ENCODE measurements at regions not wholly inside any gene's neighbourhood (a gene's known extent, or its start where the extent isn't known, plus 50 kb on each side); places are given as distances from the start of the nearest gene placed in this dataset.
A peak's percentile ranks its signal among the peaks of the same experiment; 100 is the strongest.

- Histone ChIP-seq H2BK5ac (ENCODE audit: low read length) (no peak overlapping the region), H4K5ac (ENCODE audit: low read length) (no peak overlapping the region), H3K36me3 (ENCODE audit: control insufficient read depth, insufficient read depth, low read length) (no peaks in the 10 kb centered on the region), H3K23ac (ENCODE audit: low read length) (no peak overlapping the region), H3K27me3 (ENCODE audit: insufficient read depth, low read length, poor library complexity) (no peaks in the 10 kb centered on the region), H3K4ac (ENCODE audit: low read depth, low read length) (no peak overlapping the region), H3K27ac (ENCODE audit: low read depth, low read length) (no peak overlapping the region), H3K18ac (ENCODE audit: low read length) (no peak overlapping the region), H3K79me2 (ENCODE audit: control insufficient read depth, insufficient read depth, low read length) (no peaks in the 10 kb centered on the region), H3K9ac (ENCODE audit: low read length) (no peak overlapping the region), H3K56ac (ENCODE audit: low read length) (no peak overlapping the region), H2AK5ac (ENCODE audit: low read length) (no peak overlapping the region), H4K8ac (ENCODE audit: low read depth, low read length) (no peak overlapping the region), H3K4me2 (ENCODE audit: low read length) (no peak overlapping the region), H3K79me1 (ENCODE audit: low read length) (no peaks in the 10 kb centered on the region), H3K4me1 (ENCODE audit: control insufficient read depth, low read depth, low read length) (no peaks in the 10 kb centered on the region), H3K4me3 (ENCODE audit: low read length) (no peak overlapping the region), H2BK15ac (replicated peaks; ENCODE audit: low read depth) (no peak overlapping the region), H2BK120ac (ENCODE audit: low read depth, low read length) (no peak overlapping the region)
- no CpG with 5 or more reads among the region's 3 CpGs for WGBS (ENCODE audit: extremely low coverage, insufficient coverage, low lambda C conversion rate)
- no peak for DNase-seq
Measured at GRCh38 chr6:95071464-95071863, 505.9 kb upstream of the MANEA start.

- no peak overlapping the region for H3K56ac ChIP-seq (ENCODE audit: low read length)
- H4K8ac ChIP-seq (ENCODE audit: low read depth, low read length): no peak overlapping the region
- no peak overlapping the region for H3K18ac ChIP-seq (ENCODE audit: low read length)
- no peak overlapping the region for H3K4ac ChIP-seq (ENCODE audit: low read depth, low read length)
- no peaks in the 10 kb centered on the region for H3K36me3 ChIP-seq (ENCODE audit: control insufficient read depth, insufficient read depth, low read length)
- no peak overlapping the region for H2BK5ac ChIP-seq (ENCODE audit: low read length)
- no peak overlapping the region for H2BK15ac ChIP-seq (replicated peaks; ENCODE audit: low read depth)
- H3K4me1 ChIP-seq (ENCODE audit: control insufficient read depth, low read depth, low read length): no peaks in the 10 kb centered on the region
- H2AK5ac ChIP-seq (ENCODE audit: low read length): no peak overlapping the region
- H3K79me2 ChIP-seq (ENCODE audit: control insufficient read depth, insufficient read depth, low read length): no peaks in the 10 kb centered on the region
- H3K4me2 ChIP-seq (ENCODE audit: low read length): no peak overlapping the region
- WGBS (ENCODE audit: extremely low coverage, insufficient coverage, low lambda C conversion rate): no CpG with 5 or more reads among the region's 1 CpG
- no peak overlapping the region for H2BK120ac ChIP-seq (ENCODE audit: low read depth, low read length)
- no peaks in the 10 kb centered on the region for H3K79me1 ChIP-seq (ENCODE audit: low read length)
- no peaks in the 10 kb centered on the region for H3K27me3 ChIP-seq (ENCODE audit: insufficient read depth, low read length, poor library complexity)
- H3K4me3 ChIP-seq (ENCODE audit: low read length): no peak overlapping the region
- no peak overlapping the region for H3K27ac ChIP-seq (ENCODE audit: low read depth, low read length)
- H4K5ac ChIP-seq (ENCODE audit: low read length): no peak overlapping the region
- DNase-seq: peak; percentile 10
- H3K9ac ChIP-seq (ENCODE audit: low read length): no peak overlapping the region
- no peak overlapping the region for H3K23ac ChIP-seq (ENCODE audit: low read length)
Measured at GRCh38 chr6:95078457-95078856, 498.9 kb upstream of the MANEA start.

GRCh38 chr6:95081231-95081630 is 496.1 kb upstream of the MANEA start:
- no peak for DNase-seq
- Histone ChIP-seq H3K79me2 (ENCODE audit: control insufficient read depth, insufficient read depth, low read length) (no peaks in the 10 kb centered on the region), H3K4ac (ENCODE audit: low read depth, low read length) (no peak overlapping the region), H4K8ac (ENCODE audit: low read depth, low read length) (no peak overlapping the region), H3K56ac (ENCODE audit: low read length) (no peak overlapping the region), H3K18ac (ENCODE audit: low read length) (no peak overlapping the region), H3K4me1 (ENCODE audit: control insufficient read depth, low read depth, low read length) (no peaks in the 10 kb centered on the region), H3K27ac (ENCODE audit: low read depth, low read length) (no peak overlapping the region), H2BK15ac (replicated peaks; ENCODE audit: low read depth) (no peak overlapping the region), H3K79me1 (ENCODE audit: low read length) (no peaks in the 10 kb centered on the region), H3K4me3 (ENCODE audit: low read length) (no peak overlapping the region), H2BK120ac (ENCODE audit: low read depth, low read length) (no peak overlapping the region), H2BK5ac (ENCODE audit: low read length) (no peak overlapping the region), H3K9ac (ENCODE audit: low read length) (no peak overlapping the region), H3K4me2 (ENCODE audit: low read length) (no peak overlapping the region), H3K23ac (ENCODE audit: low read length) (no peak overlapping the region), H2AK5ac (ENCODE audit: low read length) (no peak overlapping the region), H4K5ac (ENCODE audit: low read length) (no peak overlapping the region), H3K36me3 (ENCODE audit: control insufficient read depth, insufficient read depth, low read length) (no peaks in the 10 kb centered on the region), H3K27me3 (ENCODE audit: insufficient read depth, low read length, poor library complexity) (no peaks in the 10 kb centered on the region)
- no CpG with 5 or more reads among the region's 2 CpGs for WGBS (ENCODE audit: extremely low coverage, insufficient coverage, low lambda C conversion rate)

- no peaks in the 10 kb centered on the region for H3K27me3 ChIP-seq (ENCODE audit: insufficient read depth, low read length, poor library complexity)
- H3K4me1 ChIP-seq (ENCODE audit: control insufficient read depth, low read depth, low read length): no peaks in the 10 kb centered on the region
- DNase-seq: no peak
- H2BK120ac ChIP-seq (ENCODE audit: low read depth, low read length): no peak overlapping the region
- no peak overlapping the region for H3K27ac ChIP-seq (ENCODE audit: low read depth, low read length)
- WGBS (ENCODE audit: extremely low coverage, insufficient coverage, low lambda C conversion rate): no CpG with 5 or more reads among the region's 2 CpGs
- no peak overlapping the region for H3K4ac ChIP-seq (ENCODE audit: low read depth, low read length)
- H2AK5ac ChIP-seq (ENCODE audit: low read length): no peak overlapping the region
- H3K23ac ChIP-seq (ENCODE audit: low read length): no peak overlapping the region
- H3K18ac ChIP-seq (ENCODE audit: low read length): no peak overlapping the region
- no peak overlapping the region for H3K4me3 ChIP-seq (ENCODE audit: low read length)
- H3K36me3 ChIP-seq (ENCODE audit: control insufficient read depth, insufficient read depth, low read length): no peaks in the 10 kb centered on the region
- no peak overlapping the region for H3K9ac ChIP-seq (ENCODE audit: low read length)
- no peaks in the 10 kb centered on the region for H3K79me1 ChIP-seq (ENCODE audit: low read length)
- H3K79me2 ChIP-seq (ENCODE audit: control insufficient read depth, insufficient read depth, low read length): no peaks in the 10 kb centered on the region
- H3K4me2 ChIP-seq (ENCODE audit: low read length): no peak overlapping the region
- H3K56ac ChIP-seq (ENCODE audit: low read length): no peak overlapping the region
- H4K5ac ChIP-seq (ENCODE audit: low read length): no peak overlapping the region
- H2BK15ac ChIP-seq (replicated peaks; ENCODE audit: low read depth): no peak overlapping the region
- H4K8ac ChIP-seq (ENCODE audit: low read depth, low read length): no peak overlapping the region
- H2BK5ac ChIP-seq (ENCODE audit: low read length): no peak overlapping the region
Measured at GRCh38 chr6:95081949-95082348, 495.4 kb upstream of the MANEA start.

- Histone ChIP-seq H3K36me3 (ENCODE audit: control insufficient read depth, insufficient read depth, low read length) (no peaks in the 10 kb centered on the region), H2BK15ac (replicated peaks; ENCODE audit: low read depth) (no peak overlapping the region), H3K4ac (ENCODE audit: low read depth, low read length) (no peak overlapping the region), H4K5ac (ENCODE audit: low read length) (no peak overlapping the region), H3K4me3 (ENCODE audit: low read length) (no peak overlapping the region), H3K79me2 (ENCODE audit: control insufficient read depth, insufficient read depth, low read length) (no peaks in the 10 kb centered on the region), H3K79me1 (ENCODE audit: low read length) (no peaks in the 10 kb centered on the region), H3K56ac (ENCODE audit: low read length) (no peak overlapping the region), H2BK120ac (ENCODE audit: low read depth, low read length) (no peak overlapping the region), H2AK5ac (ENCODE audit: low read length) (no peak overlapping the region), H4K8ac (ENCODE audit: low read depth, low read length) (no peak overlapping the region), H3K18ac (ENCODE audit: low read length) (no peak overlapping the region), H3K4me2 (ENCODE audit: low read length) (no peak overlapping the region), H2BK5ac (ENCODE audit: low read length) (no peak overlapping the region), H3K27me3 (ENCODE audit: insufficient read depth, low read length, poor library complexity) (no peaks in the 10 kb centered on the region), H3K9ac (ENCODE audit: low read length) (no peak overlapping the region), H3K23ac (ENCODE audit: low read length) (no peak overlapping the region), H3K27ac (ENCODE audit: low read depth, low read length) (no peak overlapping the region), H3K4me1 (ENCODE audit: control insufficient read depth, low read depth, low read length) (no peaks in the 10 kb centered on the region)
- DNase-seq: no peak
- no CpG with 5 or more reads among the region's 12 CpGs for WGBS (ENCODE audit: extremely low coverage, insufficient coverage, low lambda C conversion rate)
Measured at GRCh38 chr6:95083506-95083905, 493.8 kb upstream of the MANEA start.

- Histone ChIP-seq H3K4me2 (ENCODE audit: low read length) (no peak overlapping the region), H2BK120ac (ENCODE audit: low read depth, low read length) (no peak overlapping the region), H3K27ac (ENCODE audit: low read depth, low read length) (no peak overlapping the region), H4K5ac (ENCODE audit: low read length) (no peak overlapping the region), H3K27me3 (ENCODE audit: insufficient read depth, low read length, poor library complexity) (no peaks in the 10 kb centered on the region), H4K8ac (ENCODE audit: low read depth, low read length) (no peak overlapping the region), H2BK5ac (ENCODE audit: low read length) (no peak overlapping the region), H3K56ac (ENCODE audit: low read length) (no peak overlapping the region), H3K79me1 (ENCODE audit: low read length) (no peaks in the 10 kb centered on the region), H3K36me3 (ENCODE audit: control insufficient read depth, insufficient read depth, low read length) (no peaks in the 10 kb centered on the region), H3K18ac (ENCODE audit: low read length) (no peak overlapping the region), H3K9ac (ENCODE audit: low read length) (no peak overlapping the region), H3K79me2 (ENCODE audit: control insufficient read depth, insufficient read depth, low read length) (no peaks in the 10 kb centered on the region), H3K4ac (ENCODE audit: low read depth, low read length) (no peak overlapping the region), H3K23ac (ENCODE audit: low read length) (no peak overlapping the region), H3K4me3 (ENCODE audit: low read length) (no peak overlapping the region), H2BK15ac (replicated peaks; ENCODE audit: low read depth) (no peak overlapping the region), H2AK5ac (ENCODE audit: low read length) (no peak overlapping the region), H3K4me1 (ENCODE audit: control insufficient read depth, low read depth, low read length) (no peaks in the 10 kb centered on the region)
- DNase-seq: no peak
- WGBS (ENCODE audit: extremely low coverage, insufficient coverage, low lambda C conversion rate): no CpG with 5 or more reads among the region's 19 CpGs
Measured at GRCh38 chr6:95084867-95085266, 492.5 kb upstream of the MANEA start.
